NB4 (cell line): ENCODE measurements at regions not wholly inside any gene's neighbourhood (a gene's known extent, or its start where the extent isn't known, plus 50 kb on each side); places are given as distances from the start of the nearest gene placed in this dataset.

Experiments used
- DNase-seq: peaks from one replicate; pipeline ENCODE4 v3.0.0; 2010; ENCODE audit warnings: low read depth
- H3K4me3 ChIP-seq: one replicate; pipeline ENCODE4 v1.5.1; 2011; ENCODE audit warnings: mild to moderate bottlenecking, low read depth, low read length, moderate library complexity
- CTCF ChIP-seq: IDR thresholded peaks from one replicate; pipeline ENCODE4 v1.5.1; 2012; ENCODE audit warnings: low read depth, low read length
- MYC ChIP-seq: IDR thresholded peaks from 2 replicates; pipeline ENCODE4 v1.6.1; 2011; ENCODE audit warnings: low read depth, low read length
- POLR2A ChIP-seq: IDR thresholded peaks from 2 replicates; pipeline ENCODE4 v1.6.1; 2011; ENCODE audit warnings: mild to moderate bottlenecking; ENCODE audit not compliant: insufficient read length; ENCODE audit errors: extremely low read depth
- TF ChIP-seq, protein P1 (sequence below): IDR thresholded peaks from 2 replicates; pipeline ENCODE4 v1.6.1; 2011; ENCODE audit warnings: low read depth, low read length

GRCh38 chr1:244915736-244916135 is 51.4 kb upstream of the HNRNPU start:
- no peak overlapping the region for H3K4me3 ChIP-seq
- no peak for TF ChIP-seq CTCF
- TF ChIP-seq MYC, result no peak
- no peak for TF ChIP-seq POLR2A
- TF ChIP-seq, protein P1, sequence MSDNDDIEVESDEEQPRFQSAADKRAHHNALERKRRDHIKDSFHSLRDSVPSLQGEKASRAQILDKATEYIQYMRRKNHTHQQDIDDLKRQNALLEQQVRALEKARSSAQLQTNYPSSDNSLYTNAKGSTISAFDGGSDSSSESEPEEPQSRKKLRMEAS, result no peak
- no peak for DNase-seq

DNA sequence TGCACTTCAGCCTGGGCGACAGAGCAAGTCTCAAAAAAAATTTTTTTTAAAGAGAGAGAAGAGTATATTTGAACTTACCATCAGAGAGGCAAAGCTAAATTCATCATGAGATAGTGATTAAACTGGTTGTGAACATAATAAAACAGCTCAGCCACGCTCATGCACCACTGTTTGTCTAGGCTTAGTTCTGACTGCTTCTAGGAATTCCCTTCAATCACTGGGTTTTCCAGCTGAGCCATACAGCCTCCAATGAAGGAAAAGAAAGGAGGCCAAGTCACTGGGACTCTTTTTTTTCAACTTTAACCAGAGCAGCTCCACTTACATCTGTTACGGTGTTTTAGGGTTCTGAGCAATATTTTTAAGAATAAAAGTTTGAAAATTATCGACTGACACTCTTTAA is 50.4 kb upstream of the HNRNPU start:
- TF ChIP-seq CTCF (no peak), POLR2A (no peak), MYC (no peak)
- TF ChIP-seq, protein P1, result no peak
- H3K4me3 ChIP-seq, result no peak overlapping the region
- no peak for DNase-seq
